GM12874 (cell line): ENCODE measurements at regions not wholly inside any gene's neighbourhood (a gene's known extent, or its start where the extent isn't known, plus 50 kb on each side); places are given as distances from the start of the nearest gene placed in this dataset.

Experiments
- TF ChIP-seq, protein P1 (sequence below): IDR thresholded peaks from 2 replicates; pipeline ENCODE4 v1.5.1; 2011; ENCODE audit warnings: low read depth, mild to moderate bottlenecking, control low read depth, low read length, moderate library complexity; ENCODE audit not compliant: insufficient read depth

GRCh38 chr4:31461421-31461820 is 741.3 kb downstream of the PCDH7 start:
- TF ChIP-seq, protein P1, sequence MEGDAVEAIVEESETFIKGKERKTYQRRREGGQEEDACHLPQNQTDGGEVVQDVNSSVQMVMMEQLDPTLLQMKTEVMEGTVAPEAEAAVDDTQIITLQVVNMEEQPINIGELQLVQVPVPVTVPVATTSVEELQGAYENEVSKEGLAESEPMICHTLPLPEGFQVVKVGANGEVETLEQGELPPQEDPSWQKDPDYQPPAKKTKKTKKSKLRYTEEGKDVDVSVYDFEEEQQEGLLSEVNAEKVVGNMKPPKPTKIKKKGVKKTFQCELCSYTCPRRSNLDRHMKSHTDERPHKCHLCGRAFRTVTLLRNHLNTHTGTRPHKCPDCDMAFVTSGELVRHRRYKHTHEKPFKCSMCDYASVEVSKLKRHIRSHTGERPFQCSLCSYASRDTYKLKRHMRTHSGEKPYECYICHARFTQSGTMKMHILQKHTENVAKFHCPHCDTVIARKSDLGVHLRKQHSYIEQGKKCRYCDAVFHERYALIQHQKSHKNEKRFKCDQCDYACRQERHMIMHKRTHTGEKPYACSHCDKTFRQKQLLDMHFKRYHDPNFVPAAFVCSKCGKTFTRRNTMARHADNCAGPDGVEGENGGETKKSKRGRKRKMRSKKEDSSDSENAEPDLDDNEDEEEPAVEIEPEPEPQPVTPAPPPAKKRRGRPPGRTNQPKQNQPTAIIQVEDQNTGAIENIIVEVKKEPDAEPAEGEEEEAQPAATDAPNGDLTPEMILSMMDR, result no peak

DNA sequence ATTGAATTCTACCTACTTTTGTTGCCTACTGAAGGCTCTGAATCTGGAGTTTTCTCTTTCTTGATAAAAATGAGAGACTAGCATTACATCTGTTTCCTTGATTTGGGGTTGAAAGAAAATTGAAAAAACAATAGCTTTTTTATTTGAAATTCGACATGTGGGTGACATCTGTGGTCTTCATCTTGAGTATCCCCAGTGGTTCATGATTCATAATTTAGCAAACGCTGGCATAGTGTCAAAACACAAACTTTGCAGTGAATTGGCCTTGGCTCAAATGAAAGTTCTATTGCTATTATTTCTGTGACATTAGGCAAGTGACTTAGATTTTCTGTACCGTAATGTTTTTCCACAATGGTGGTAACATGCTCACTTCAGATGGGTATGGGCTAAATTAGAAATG is 747.6 kb downstream of the PCDH7 start:
- TF ChIP-seq, protein P1, result no peak

GRCh38 chr4:31474221-31474620 is 754.1 kb downstream of the PCDH7 start:
- TF ChIP-seq, protein P1, result no peak

DNA sequence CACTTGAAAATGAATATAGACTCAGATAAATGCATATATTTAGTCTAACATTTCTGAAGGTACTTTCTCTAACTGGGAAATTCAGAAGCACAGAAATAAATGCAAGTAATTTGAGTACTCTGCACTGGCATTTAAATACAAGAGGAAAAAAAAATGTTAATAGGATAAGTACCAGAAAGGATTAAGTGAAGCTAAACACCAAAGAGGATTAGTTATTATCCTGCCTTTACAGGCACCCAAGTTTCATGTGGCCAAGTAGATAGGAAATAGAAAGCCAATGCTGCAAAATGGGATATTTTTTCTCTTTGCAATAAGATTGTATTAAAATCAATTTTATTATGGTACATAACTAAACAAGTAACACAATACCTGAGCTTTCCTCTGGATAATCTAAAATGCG is 762.5 kb downstream of the PCDH7 start:
- TF ChIP-seq, protein P1, result no peak

DNA sequence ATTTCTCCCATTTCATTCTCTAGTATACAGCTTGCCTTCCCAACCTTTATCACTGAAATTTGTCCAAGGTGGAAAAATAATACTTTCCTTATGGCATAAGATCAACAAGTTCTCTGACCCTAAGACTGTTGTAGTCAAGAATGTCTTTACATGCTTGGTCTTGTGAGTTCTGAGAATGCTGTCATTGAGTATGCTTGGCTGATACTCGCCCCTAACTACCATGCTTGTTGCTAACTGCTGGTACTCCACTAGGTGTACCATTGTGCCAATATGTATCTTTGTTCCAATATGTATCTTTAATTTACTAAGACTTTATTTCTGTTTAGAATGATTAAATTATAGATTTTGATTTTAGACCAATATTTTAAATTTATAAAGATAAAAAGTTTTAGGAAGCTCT is 796.4 kb downstream of the PCDH7 start:
- TF ChIP-seq, protein P1, result no peak

DNA sequence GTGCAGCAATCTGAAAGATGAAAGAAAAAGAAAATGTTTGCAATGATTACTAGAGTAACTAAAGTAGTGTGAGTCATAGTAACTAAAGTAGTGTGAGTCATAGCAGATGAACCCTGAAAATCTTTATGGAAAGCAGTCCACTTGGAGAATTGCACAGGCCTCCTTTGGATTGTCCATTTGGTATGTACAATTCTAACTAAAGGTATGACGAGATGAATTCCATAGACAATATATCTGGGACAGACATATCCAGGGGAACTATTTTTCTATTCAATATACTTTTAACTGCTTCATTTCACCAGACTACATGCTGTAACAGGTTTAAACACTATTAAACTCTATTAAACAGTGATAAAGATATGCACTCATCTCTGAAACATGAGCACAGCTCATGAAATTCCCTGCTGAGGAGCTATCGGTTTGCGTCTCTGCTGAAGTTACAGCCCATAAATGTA is 798.7 kb downstream of the PCDH7 start:
- TF ChIP-seq, protein P1, result no peak

DNA sequence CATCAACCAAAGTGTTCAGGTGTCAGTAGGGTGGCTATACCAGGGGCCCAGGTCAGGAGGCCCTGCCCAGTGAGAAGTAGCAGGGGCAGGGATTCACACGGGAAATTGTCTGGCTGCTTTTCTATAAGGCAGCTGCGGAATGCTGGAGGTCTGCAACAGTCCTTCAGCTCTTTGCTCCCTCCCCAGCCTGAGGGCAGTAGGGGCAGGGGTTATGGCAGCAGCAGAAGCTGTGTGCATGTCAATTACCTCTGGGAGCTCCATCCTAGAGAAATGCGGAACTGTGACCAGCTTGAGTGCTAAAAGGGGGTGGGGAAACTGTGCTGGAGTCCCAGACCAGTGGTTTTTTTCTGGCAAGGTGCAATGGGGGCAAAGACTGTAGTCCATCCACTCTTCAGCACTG is 810.4 kb downstream of the PCDH7 start:
- TF ChIP-seq, protein P1, result no peak

- TF ChIP-seq, protein P1, result no peak
Observed at GRCh38 chr4:31538877-31539276, 818.7 kb downstream of the PCDH7 start.
